ENCODE measurements at regions not wholly inside any gene's neighbourhood (a gene's known extent, or its start where the extent isn't known, plus 50 kb on each side); places are given as distances from the start of the nearest gene placed in this dataset.

- Histone ChIP-seq H2AFZ (ENCODE audit: low read length) (no peak overlapping the region), H3K9me3 (ENCODE audit: low read depth, low read length) (no peaks in the 10 kb centered on the region), H3K4me3 (ENCODE audit: insufficient read depth, low read length) (no peak overlapping the region), H3K27ac (ENCODE audit: low read depth, low read length) (no peak overlapping the region), H3K4me1 (ENCODE audit: insufficient read depth, low read length) (peaks cover 17% of the 10 kb centered on the region), H4K20me1 (ENCODE audit: insufficient read depth, low read length) (no peaks in the 10 kb centered on the region), H3K27me3 (ENCODE audit: insufficient read depth, low read length) (no peaks in the 10 kb centered on the region), H3K36me3 (ENCODE audit: insufficient read depth, low read length) (no peaks in the 10 kb centered on the region), H3K4me2 (ENCODE audit: insufficient read depth, low read length) (no peak overlapping the region), H3K79me2 (ENCODE audit: insufficient read depth, low read length) (no peaks in the 10 kb centered on the region)
- TF ChIP-seq CTCF (IDR thresholded peaks at IDR 0.05; ENCODE audit: extremely low read depth, low read depth, low read length): no peak
- DNase-seq (ENCODE audit: insufficient read length, low spot score, missing footprints): peak; percentile 68
These were observed 322.9 kb upstream of the NRP1 start for GRCh38 chr10:33657154-33657908.

GRCh38 chr10:33655921-33656320, 321.5 kb upstream of the NRP1 start:
- no peak for DNase-seq (ENCODE audit: insufficient read length, low spot score, missing footprints)
- Histone ChIP-seq H3K27me3 (ENCODE audit: insufficient read depth, low read length) (no peaks in the 10 kb centered on the region), H3K4me1 (ENCODE audit: insufficient read depth, low read length) (peaks cover 10% of the 10 kb centered on the region), H2AFZ (ENCODE audit: low read length) (no peak overlapping the region), H3K9me3 (ENCODE audit: low read depth, low read length) (no peaks in the 10 kb centered on the region), H3K79me2 (ENCODE audit: insufficient read depth, low read length) (no peaks in the 10 kb centered on the region), H3K36me3 (ENCODE audit: insufficient read depth, low read length) (no peaks in the 10 kb centered on the region), H3K4me2 (ENCODE audit: insufficient read depth, low read length) (no peak overlapping the region), H3K4me3 (ENCODE audit: insufficient read depth, low read length) (no peak overlapping the region), H3K27ac (ENCODE audit: low read depth, low read length) (no peak overlapping the region), H4K20me1 (ENCODE audit: insufficient read depth, low read length) (no peaks in the 10 kb centered on the region)
- no peak for TF ChIP-seq CTCF (IDR thresholded peaks at IDR 0.05; ENCODE audit: extremely low read depth, low read depth, low read length)

GRCh38 chr10:33655165-33655815, 320.8 kb upstream of the NRP1 start:
- H3K9me3 ChIP-seq (ENCODE audit: low read depth, low read length): no peaks in the 10 kb centered on the region
- no peak overlapping the region for H3K27ac ChIP-seq (ENCODE audit: low read depth, low read length)
- H3K4me3 ChIP-seq (ENCODE audit: insufficient read depth, low read length): no peak overlapping the region
- H3K27me3 ChIP-seq (ENCODE audit: insufficient read depth, low read length): no peaks in the 10 kb centered on the region
- no peak for DNase-seq (ENCODE audit: insufficient read length, low spot score, missing footprints)
- peaks cover 10% of the 10 kb centered on the region for H3K4me1 ChIP-seq (ENCODE audit: insufficient read depth, low read length)
- H4K20me1 ChIP-seq (ENCODE audit: insufficient read depth, low read length): no peaks in the 10 kb centered on the region
- H3K36me3 ChIP-seq (ENCODE audit: insufficient read depth, low read length): no peaks in the 10 kb centered on the region
- H3K79me2 ChIP-seq (ENCODE audit: insufficient read depth, low read length): no peaks in the 10 kb centered on the region
- TF ChIP-seq CTCF (IDR thresholded peaks at IDR 0.05; ENCODE audit: extremely low read depth, low read depth, low read length): no peak
- no peak overlapping the region for H3K4me2 ChIP-seq (ENCODE audit: insufficient read depth, low read length)
- no peak overlapping the region for H2AFZ ChIP-seq (ENCODE audit: low read length)

DNA sequence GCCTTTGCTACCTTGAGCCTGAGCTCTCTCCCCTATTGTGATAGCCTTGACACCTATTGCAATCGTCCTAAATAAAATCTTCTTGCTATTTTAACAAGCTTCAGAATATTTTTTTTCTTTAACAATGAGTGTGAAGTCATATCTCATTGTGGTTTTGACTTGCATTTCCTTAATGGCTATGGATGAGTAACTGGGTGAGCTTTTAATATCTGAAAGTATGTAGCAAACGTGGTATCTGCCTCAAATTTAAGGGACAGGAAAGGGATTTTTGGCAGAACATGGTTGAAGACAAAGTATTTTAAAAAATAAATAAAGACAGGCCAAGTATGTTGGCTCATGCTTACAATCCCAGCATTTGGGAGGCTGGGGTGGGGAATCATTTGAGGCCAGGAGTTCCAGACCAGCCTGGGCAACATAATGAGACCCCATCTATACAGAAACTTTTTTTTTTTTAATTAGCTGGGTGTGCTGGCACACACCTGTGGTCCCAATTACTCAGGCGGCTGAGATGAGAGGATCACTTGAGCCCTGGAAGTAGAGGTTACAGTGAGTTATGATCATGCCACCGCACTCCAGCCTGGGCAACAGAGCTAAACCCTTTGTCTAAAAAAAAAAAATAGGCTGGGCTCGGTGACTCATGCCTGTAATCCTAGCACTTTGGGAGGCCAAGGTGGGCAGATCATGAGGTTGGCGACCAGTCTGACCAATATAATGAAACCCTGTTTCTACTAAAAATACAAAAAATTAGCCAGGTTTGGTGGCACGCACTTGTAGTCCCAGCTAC, 319.3 kb upstream of the NRP1 start:
- H3K27ac ChIP-seq (ENCODE audit: low read depth, low read length): no peak overlapping the region

More for the DNA sequence above, 319.3 kb upstream of the NRP1 start:
- Histone ChIP-seq H3K4me3 (ENCODE audit: insufficient read depth, low read length) (no peak overlapping the region), H3K9me3 (ENCODE audit: low read depth, low read length) (no peaks in the 10 kb centered on the region), H3K36me3 (ENCODE audit: insufficient read depth, low read length) (no peaks in the 10 kb centered on the region), H2AFZ (ENCODE audit: low read length) (no peak overlapping the region), H4K20me1 (ENCODE audit: insufficient read depth, low read length) (no peaks in the 10 kb centered on the region), H3K27me3 (ENCODE audit: insufficient read depth, low read length) (no peaks in the 10 kb centered on the region), H3K79me2 (ENCODE audit: insufficient read depth, low read length) (no peaks in the 10 kb centered on the region), H3K4me2 (ENCODE audit: insufficient read depth, low read length) (peak overlapping the region; percentile 14), H3K4me1 (ENCODE audit: insufficient read depth, low read length) (peaks cover 10% of the 10 kb centered on the region)
- DNase-seq (ENCODE audit: insufficient read length, low spot score, missing footprints): peak; percentile 55
- TF ChIP-seq CTCF (IDR thresholded peaks at IDR 0.05; ENCODE audit: extremely low read depth, low read depth, low read length): no peak

Data from osteoblast (primary cell).